Endothelial cell of umbilical vein (primary cell): ENCODE measurements at regions not wholly inside any gene's neighbourhood (a gene's known extent, or its start where the extent isn't known, plus 50 kb on each side); places are given as distances from the start of the nearest gene placed in this dataset.

Experiments used
- BruUV-seq: library from RNA; stranded (reverse); fragments of 400-500 nt; replicated peaks from 2 replicates; lab custom pipeline; 2021; lab: Mats Ljungman, UMichigan
- CTCF ChIA-PET: fragments of 300-600, 350-600 bp; sonication (Branson Sonifier 250); formaldehyde crosslinking; loops from one replicate; lab custom pipeline; 2021; ENCODE audit warnings: antibody characterized with exemption, inconsistent platforms; lab: Charles Lee
- POLR2A ChIA-PET: fragments of 300-600, 350-600 bp; sonication (Branson Sonifier 250); formaldehyde crosslinking; loops from one replicate; lab custom pipeline; 2021; ENCODE audit warnings: antibody characterized with exemption, inconsistent platforms; lab: Charles Lee
- DNase-seq: peaks from one replicate; pipeline ENCODE4 v3.0.0-alpha.2; 2011; ENCODE audit warnings: low read depth, low spot score
- FAIRE-seq: peaks from 2 replicates; lab custom pipeline; 2011; peaks lifted over from hg19 to GRCh38; lab: Jason Lieb, UNC
- H2AFZ ChIP-seq: 2 replicates; pipeline ENCODE4 v1.6.0; 2012; ENCODE audit warnings: low read depth, low read length, control low read depth, inconsistent platforms
- H3K27ac ChIP-seq: 2 replicates; pipeline ENCODE4 v1.5.1; 2011; ENCODE audit warnings: low read depth, mild to moderate bottlenecking, control low read depth, low read length, moderate library complexity; ENCODE audit not compliant: insufficient read depth
- H3K27me3 ChIP-seq, 2 experiments: 2 replicates each; pipeline versions ENCODE4 v1.6.0 to v1.6.1; 2011; ENCODE audit warnings: low read length in 2 of 2, mixed read lengths in 1 of 2; ENCODE audit not compliant: control insufficient read depth in 2 of 2, insufficient read depth in 2 of 2
- H3K36me3 ChIP-seq, 2 experiments: 2 replicates in 1 of 2; 3 replicates in 1 of 2; pipeline ENCODE4 v1.5.1; 2011; ENCODE audit warnings: low read length in 2 of 2, mild to moderate bottlenecking in 1 of 2, moderate library complexity in 1 of 2; ENCODE audit not compliant: control insufficient read depth in 2 of 2, insufficient read depth in 2 of 2; ENCODE audit errors: extremely low read depth in 1 of 2
- H3K4me1 ChIP-seq: 3 replicates; pipeline ENCODE4 v1.5.1; 2011; ENCODE audit warnings: mild to moderate bottlenecking, low read length; ENCODE audit not compliant: control insufficient read depth, insufficient read depth; ENCODE audit errors: extremely low read depth
- H3K4me2 ChIP-seq: 2 replicates; pipeline ENCODE4 v1.6.1; 2011; ENCODE audit warnings: low read length, control low read depth, mixed read lengths; ENCODE audit not compliant: insufficient read depth
- H3K4me3 ChIP-seq, 3 experiments: fragments of 200-600 bp in 1 of 3; sonication (generic), shearing (Covaris generic) in 1 of 3; replicated peaks in 1 of 3; 2 replicates each; pipeline ENCODE4 v1.5.1; 2011 to 2016; ENCODE audit warnings: control low read depth in 3 of 3, low read length in 3 of 3, mild to moderate bottlenecking in 2 of 3, inconsistent platforms in 1 of 3, low read depth in 1 of 3, moderate library complexity in 1 of 3; ENCODE audit not compliant: insufficient read depth in 1 of 3
- H3K79me2 ChIP-seq: 2 replicates; pipeline ENCODE4 v1.6.0; 2012; ENCODE audit warnings: low read length, inconsistent platforms; ENCODE audit not compliant: control insufficient read depth, insufficient read depth
- H3K9ac ChIP-seq: replicated peaks from 2 replicates; pipeline ENCODE3; 2011; ENCODE audit warnings: low read length, control low read depth; ENCODE audit not compliant: insufficient read depth; ENCODE audit errors: extremely low read depth
- H3K9me1 ChIP-seq: replicated peaks from 3 replicates; pipeline ENCODE4 v1.6.0; 2011; ENCODE audit warnings: mild to moderate bottlenecking, low read length; ENCODE audit not compliant: control insufficient read depth, insufficient read depth; ENCODE audit errors: extremely low read depth
- H3K9me3 ChIP-seq: replicated peaks from 2 replicates; pipeline ENCODE4 v1.5.1; 2012; ENCODE audit warnings: low read length, inconsistent platforms; ENCODE audit not compliant: control insufficient read depth, insufficient read depth
- H4K20me1 ChIP-seq: replicated peaks from 2 replicates; pipeline ENCODE3; 2011; ENCODE audit warnings: mild to moderate bottlenecking, low read length; ENCODE audit not compliant: control insufficient read depth, insufficient read depth; ENCODE audit errors: extremely low read depth
- CTCF ChIP-seq, 2 donors: IDR thresholded peaks; 1 replicate in 1 of 2; 2 replicates in 1 of 2; pipeline ENCODE4 v1.5.1; 2011; ENCODE audit warnings: low read length in 2 of 2, mild to moderate bottlenecking in 2 of 2, moderate library complexity in 2 of 2, control low read depth in 1 of 2, inconsistent platforms in 1 of 2, low read depth in 1 of 2; ENCODE audit not compliant: insufficient read depth in 1 of 2; ENCODE audit errors: extremely low read depth in 1 of 2
- EZH2 ChIP-seq: IDR thresholded peaks from 2 replicates; pipeline ENCODE4 v1.6.1; 2012; ENCODE audit warnings: borderline replicate concordance, low read depth, mild to moderate bottlenecking, moderate library complexity, low read length, inconsistent platforms; ENCODE audit not compliant: severe bottlenecking
- FOS ChIP-seq: IDR thresholded peaks from 2 replicates; pipeline ENCODE4 v1.6.1; 2011; ENCODE audit warnings: mild to moderate bottlenecking, low read length, moderate library complexity, borderline replicate concordance; ENCODE audit not compliant: insufficient read depth
- GATA2 ChIP-seq: IDR thresholded peaks from 2 replicates; pipeline ENCODE4 v1.7.0; 2011; ENCODE audit warnings: low read depth, mild to moderate bottlenecking, moderate library complexity, mixed read lengths, low read length; ENCODE audit not compliant: insufficient read length, insufficient read depth
- JUN ChIP-seq: IDR thresholded peaks from 2 replicates; pipeline ENCODE4 v1.6.1; 2011; ENCODE audit warnings: borderline replicate concordance, low read depth; ENCODE audit not compliant: insufficient read length, insufficient read depth
- MYC ChIP-seq: IDR thresholded peaks from one replicate; pipeline ENCODE4 v1.6.1; 2011; ENCODE audit warnings: mild to moderate bottlenecking, low read depth, low read length
- POLR2A ChIP-seq: IDR thresholded peaks from 2 replicates; pipeline ENCODE4 v1.6.1; 2012; ENCODE audit warnings: low read depth, mild to moderate bottlenecking, control low read depth, low read length
- POLR2AphosphoS5 ChIP-seq: IDR thresholded peaks from 2 replicates; pipeline ENCODE4 v1.6.1; 2012; ENCODE audit warnings: low read depth, mild to moderate bottlenecking, control low read depth, low read length, moderate library complexity; ENCODE audit not compliant: insufficient read depth
- dilution Hi-C: fragments of 300-500 bp; cut with MboI; formaldehyde crosslinking; loops from one replicate; pipeline ENCODE4 v1.15.0; 2019; ENCODE audit warnings: low sequenced_read_pairs; ENCODE audit not compliant: extremely low pct_ligation_motif_present
- intact Hi-C: fragments of 100-400 bp; cut with micrococcal nuclease; formaldehyde crosslinking; loops from one replicate; pipeline ENCODE4 v1.10.0; 2022
- TF ChIP-seq, protein P1 (sequence below): IDR thresholded peaks from 2 replicates; pipeline ENCODE4 v1.6.1; 2011; ENCODE audit not compliant: insufficient read depth, insufficient read length

DNA sequence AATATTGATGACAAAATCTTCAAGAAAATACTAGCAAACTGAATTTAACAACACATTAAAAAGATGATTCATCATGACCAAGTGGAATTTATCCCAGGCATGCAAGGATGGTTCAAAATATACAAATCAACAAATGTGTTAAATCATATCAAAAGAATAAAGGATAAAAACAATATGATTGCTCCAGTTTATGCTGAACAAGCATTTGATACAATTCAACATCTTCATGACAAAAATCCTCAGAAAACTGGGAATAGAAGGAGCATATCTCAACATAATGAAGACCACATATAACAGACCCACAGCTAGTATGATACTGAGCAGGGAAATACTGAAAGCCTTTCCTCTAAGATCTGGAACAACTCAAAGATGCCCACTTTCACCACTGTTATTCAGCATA, 352.3 kb downstream of the PYDC2 start:
- Histone ChIP-seq H3K9me1 (no peaks in the 10 kb centered on the region), H3K9ac (no peak overlapping the region), H3K27ac (no peak overlapping the region), H3K4me3 (no peak overlapping the region), H4K20me1 (no peaks in the 10 kb centered on the region), H3K9me3 (no peaks in the 10 kb centered on the region), H3K79me2 (no peaks in the 10 kb centered on the region), H3K4me2 (no peak overlapping the region), H3K36me3 (no peaks in the 10 kb centered on the region), H3K4me1 (no peaks in the 10 kb centered on the region), H2AFZ (no peak overlapping the region), H3K27me3 (no peaks in the 10 kb centered on the region)
- FAIRE-seq: no peak
- intact Hi-C loops (no loop called here), dilution Hi-C loops (no loop called here)
- DNase-seq: no peak
- no TSS peak for BruUV-seq
- TF ChIP-seq POLR2AphosphoS5 (no peak), GATA2 (no peak), FOS (no peak), JUN (no peak), MYC (no peak), POLR2A (no peak), CTCF (IDR thresholded peaks at IDR 0.05; ENCODE audit: extremely low read depth in 1 of 2, insufficient read depth in 1 of 2, low read depth in 1 of 2, low read length in 2 of 2) (no peak), EZH2 (no peak)
- TF ChIP-seq, protein P1, sequence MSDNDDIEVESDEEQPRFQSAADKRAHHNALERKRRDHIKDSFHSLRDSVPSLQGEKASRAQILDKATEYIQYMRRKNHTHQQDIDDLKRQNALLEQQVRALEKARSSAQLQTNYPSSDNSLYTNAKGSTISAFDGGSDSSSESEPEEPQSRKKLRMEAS: no peak
- CTCF ChIA-PET: no interaction called here
- POLR2A ChIA-PET: no interaction called here
